HepG2 (cell line): ENCODE measurements at regions not wholly inside any gene's neighbourhood (a gene's known extent, or its start where the extent isn't known, plus 50 kb on each side); places are given as distances from the start of the nearest gene placed in this dataset.

ENCODE experiments used
- AKAP8 ChIP-seq: sonication (generic); formaldehyde crosslinking; IDR thresholded peaks from 2 replicates; pipeline ENCODE4 v1.5.1; 2020; ENCODE audit warnings: mild to moderate bottlenecking, missing genetic modification reagents
- ARID2 ChIP-seq: sonication (generic); formaldehyde crosslinking; IDR thresholded peaks from 2 replicates; pipeline ENCODE4 v1.8.1; 2022; ENCODE audit warnings: mild to moderate bottlenecking, missing genetic modification reagents, borderline replicate concordance
- HDAC2 ChIP-seq: sonication (generic); formaldehyde crosslinking; IDR thresholded peaks from 2 replicates; pipeline ENCODE4 v1.4.0; 2020; ENCODE audit warnings: missing genetic modification reagents
- HMG20B ChIP-seq: conservative IDR thresholded peaks from 2 replicates; pipeline ENCODE4 v1.6.1; 2016; ENCODE audit warnings: missing genetic modification reagents, missing compliant biosample characterization
- MIER2 ChIP-seq: IDR thresholded peaks from 2 replicates; pipeline ENCODE4 v1.6.1; 2016; ENCODE audit warnings: missing biosample characterization, missing genetic modification reagents
- NCOR1 ChIP-seq: fragments of 200-600 bp; sonication (generic); IDR thresholded peaks from 2 replicates; pipeline ENCODE4 v1.7.0; 2017; ENCODE audit warnings: antibody characterized with exemption, low read length, borderline replicate concordance
- NFE2L1 ChIP-seq: sonication (generic); formaldehyde crosslinking; IDR thresholded peaks from 2 replicates; pipeline ENCODE4 v1.4.0; 2020; ENCODE audit warnings: missing genetic modification reagents, mild to moderate bottlenecking, borderline replicate concordance
- PRDM4 ChIP-seq: sonication (generic); formaldehyde crosslinking; IDR thresholded peaks from 2 replicates; pipeline ENCODE4 v1.9.0; 2021; ENCODE audit warnings: missing genetic modification reagents, borderline replicate concordance
- RBAK ChIP-seq: sonication (generic); formaldehyde crosslinking; IDR thresholded peaks from 2 replicates; pipeline ENCODE4 v1.5.1; 2020; ENCODE audit warnings: mild to moderate bottlenecking, missing genetic modification reagents
- TBL1XR1 ChIP-seq: fragments of 150-350 bp; IDR thresholded peaks from 2 replicates; pipeline ENCODE4 v1.6.1; 2014; ENCODE audit warnings: borderline replicate concordance, low read length; ENCODE audit not compliant: partially characterized antibody
- ZBTB20 ChIP-seq: sonication (generic); formaldehyde crosslinking; IDR thresholded peaks from 2 replicates; pipeline ENCODE4 v1.8.1; 2023; ENCODE audit warnings: missing genetic modification reagents, low read depth, mild to moderate bottlenecking, borderline replicate concordance
- ZNF138 ChIP-seq: sonication (generic); formaldehyde crosslinking; IDR thresholded peaks from 2 replicates; pipeline ENCODE4 v1.5.0; 2020; ENCODE audit warnings: mild to moderate bottlenecking, low read depth, missing genetic modification reagents
- ZNF430 ChIP-seq: sonication (generic); formaldehyde crosslinking; IDR thresholded peaks from 2 replicates; pipeline ENCODE4 v1.9.0; 2021; ENCODE audit warnings: mild to moderate bottlenecking, missing genetic modification reagents
- ZNF496 ChIP-seq: sonication (generic); formaldehyde crosslinking; IDR thresholded peaks from 2 replicates; pipeline ENCODE4 v1.8.1; 2023; ENCODE audit warnings: mild to moderate bottlenecking, moderate library complexity, missing genetic modification reagents; ENCODE audit not compliant: insufficient replicate concordance
- ZNF724P ChIP-seq: sonication (generic); formaldehyde crosslinking; IDR thresholded peaks from 2 replicates; pipeline ENCODE4 v1.8.0; 2022; ENCODE audit warnings: missing genetic modification reagents, borderline replicate concordance
- ZNF772 ChIP-seq: sonication (generic); formaldehyde crosslinking; IDR thresholded peaks from 2 replicates; pipeline ENCODE4 v1.5.0; 2020; ENCODE audit warnings: mild to moderate bottlenecking, missing genetic modification reagents
- ZNF776 ChIP-seq: sonication (generic); formaldehyde crosslinking; IDR thresholded peaks from 2 replicates; pipeline ENCODE4 v1.4.0; 2020; ENCODE audit warnings: mild to moderate bottlenecking, missing genetic modification reagents
- ZNF781 ChIP-seq: sonication (generic); formaldehyde crosslinking; IDR thresholded peaks from 2 replicates; pipeline ENCODE4 v1.5.1; 2020; ENCODE audit warnings: borderline replicate concordance, mild to moderate bottlenecking, missing genetic modification reagents; ENCODE audit errors: not compliant biosample characterization
- TF ChIP-seq, protein P1 (sequence below): sonication (generic); formaldehyde crosslinking; conservative IDR thresholded peaks from 2 replicates; pipeline ENCODE4 v1.4.0; 2020; ENCODE audit warnings: missing genetic modification reagents
- TF ChIP-seq, protein P2 (sequence below): sonication (generic); IDR thresholded peaks from 2 replicates; pipeline ENCODE4 v1.6.1; 2016; ENCODE audit warnings: low read depth, borderline replicate concordance
- TF ChIP-seq, protein P3 (sequence below): sonication (generic); formaldehyde crosslinking; IDR thresholded peaks from 2 replicates; pipeline ENCODE4; 2020; ENCODE audit warnings: missing genetic modification reagents, mild to moderate bottlenecking, borderline replicate concordance

- TF ChIP-seq AKAP8 (CRISPR knock-in tag) (peak; percentile 61; the same call in 1 of the 2 replicates), ZNF496 (CRISPR knock-in tag) (no peak), TBL1XR1 (peak; percentile 84), PRDM4 (no peak), NCOR1 (peak; percentile 77), ZNF772 (CRISPR knock-in tag) (peak; percentile 67), ZNF138 (no peak), ARID2 (CRISPR knock-in tag) (no peak), HDAC2 (peak; percentile 92), HMG20B (CRISPR knock-in tag) (peak; percentile 50; the same call in 1 of the 2 replicates), NFE2L1 (CRISPR knock-in tag) (no peak), ZNF430 (peak; percentile 83; the same call in 1 of the 2 replicates), RBAK (CRISPR knock-in tag) (no peak), ZNF724P (CRISPR knock-in tag) (no peak), ZBTB20 (CRISPR knock-in tag) (no peak), ZNF776 (CRISPR knock-in tag) (no peak), MIER2 (CRISPR knock-in tag) (peak; percentile 62; the same call in 1 of the 2 replicates), ZNF781 (CRISPR knock-in tag) (no peak)
- TF ChIP-seq, protein P1, sequence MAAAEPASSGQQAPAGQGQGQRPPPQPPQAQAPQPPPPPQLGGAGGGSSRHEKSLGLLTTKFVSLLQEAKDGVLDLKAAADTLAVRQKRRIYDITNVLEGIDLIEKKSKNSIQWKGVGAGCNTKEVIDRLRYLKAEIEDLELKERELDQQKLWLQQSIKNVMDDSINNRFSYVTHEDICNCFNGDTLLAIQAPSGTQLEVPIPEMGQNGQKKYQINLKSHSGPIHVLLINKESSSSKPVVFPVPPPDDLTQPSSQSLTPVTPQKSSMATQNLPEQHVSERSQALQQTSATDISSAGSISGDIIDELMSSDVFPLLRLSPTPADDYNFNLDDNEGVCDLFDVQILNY (CRISPR knock-in tag): no peak
- TF ChIP-seq, protein P2, sequence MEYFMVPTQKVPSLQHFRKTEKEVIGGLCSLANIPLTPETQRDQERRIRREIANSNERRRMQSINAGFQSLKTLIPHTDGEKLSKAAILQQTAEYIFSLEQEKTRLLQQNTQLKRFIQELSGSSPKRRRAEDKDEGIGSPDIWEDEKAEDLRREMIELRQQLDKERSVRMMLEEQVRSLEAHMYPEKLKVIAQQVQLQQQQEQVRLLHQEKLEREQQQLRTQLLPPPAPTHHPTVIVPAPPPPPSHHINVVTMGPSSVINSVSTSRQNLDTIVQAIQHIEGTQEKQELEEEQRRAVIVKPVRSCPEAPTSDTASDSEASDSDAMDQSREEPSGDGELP: peak; percentile 68
- TF ChIP-seq, protein P3, sequence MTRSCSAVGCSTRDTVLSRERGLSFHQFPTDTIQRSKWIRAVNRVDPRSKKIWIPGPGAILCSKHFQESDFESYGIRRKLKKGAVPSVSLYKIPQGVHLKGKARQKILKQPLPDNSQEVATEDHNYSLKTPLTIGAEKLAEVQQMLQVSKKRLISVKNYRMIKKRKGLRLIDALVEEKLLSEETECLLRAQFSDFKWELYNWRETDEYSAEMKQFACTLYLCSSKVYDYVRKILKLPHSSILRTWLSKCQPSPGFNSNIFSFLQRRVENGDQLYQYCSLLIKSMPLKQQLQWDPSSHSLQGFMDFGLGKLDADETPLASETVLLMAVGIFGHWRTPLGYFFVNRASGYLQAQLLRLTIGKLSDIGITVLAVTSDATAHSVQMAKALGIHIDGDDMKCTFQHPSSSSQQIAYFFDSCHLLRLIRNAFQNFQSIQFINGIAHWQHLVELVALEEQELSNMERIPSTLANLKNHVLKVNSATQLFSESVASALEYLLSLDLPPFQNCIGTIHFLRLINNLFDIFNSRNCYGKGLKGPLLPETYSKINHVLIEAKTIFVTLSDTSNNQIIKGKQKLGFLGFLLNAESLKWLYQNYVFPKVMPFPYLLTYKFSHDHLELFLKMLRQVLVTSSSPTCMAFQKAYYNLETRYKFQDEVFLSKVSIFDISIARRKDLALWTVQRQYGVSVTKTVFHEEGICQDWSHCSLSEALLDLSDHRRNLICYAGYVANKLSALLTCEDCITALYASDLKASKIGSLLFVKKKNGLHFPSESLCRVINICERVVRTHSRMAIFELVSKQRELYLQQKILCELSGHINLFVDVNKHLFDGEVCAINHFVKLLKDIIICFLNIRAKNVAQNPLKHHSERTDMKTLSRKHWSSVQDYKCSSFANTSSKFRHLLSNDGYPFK (CRISPR knock-in tag): no peak
These were observed 179.4 kb upstream of the ARL4C start (continued) for GRCh38 chr2:234676109-234676782.
